Natural killer cell (primary cell): ENCODE measurements at regions not wholly inside any gene's neighbourhood (a gene's known extent, or its start where the extent isn't known, plus 50 kb on each side); places are given as distances from the start of the nearest gene placed in this dataset.
A peak's percentile ranks its signal among the peaks of the same experiment; 100 is the strongest.
"Not testable (repeated sequence)": the region's sequence is repeated elsewhere in the genome, so short reads cannot be mapped to it uniquely, and the experiment has no call there.

Source experiments
- ATAC-seq, 3 donors: fragments of 150-1000 bp in 2 of 3; fragments of 200-7000 bp in 1 of 3; cut with Tn5 transposase; 1 replicate in 1 of 3; 2 replicates in 2 of 3; pipeline ENCODE4 v1.10.0; 2021; ENCODE audit warnings: mild to moderate bottlenecking in 2 of 3, moderate library complexity in 2 of 3
- DNase-seq, 2 donors: peaks; one replicate each; pipeline versions ENCODE4 v3.0.0 to v3.0.0-alpha.2; 2013 to 2021; ENCODE audit warnings: mixed read lengths in 1 of 2
- H3K27ac ChIP-seq: one replicate; pipeline ENCODE4 v1.5.1; 2013; ENCODE audit warnings: mild to moderate bottlenecking, low read length
- H3K27me3 ChIP-seq: one replicate; pipeline ENCODE4 v1.6.1; 2013; ENCODE audit warnings: low read length; ENCODE audit not compliant: control insufficient read depth, insufficient read depth
- H3K36me3 ChIP-seq: one replicate; pipeline ENCODE4 v1.6.1; 2013; ENCODE audit warnings: low read length; ENCODE audit not compliant: control insufficient read depth, insufficient read depth
- H3K4me1 ChIP-seq: one replicate; pipeline ENCODE4 v1.6.1; 2013; ENCODE audit warnings: low read length; ENCODE audit not compliant: control insufficient read depth, insufficient read depth
- H3K4me3 ChIP-seq: one replicate; pipeline ENCODE4 v1.5.1; 2013; ENCODE audit warnings: low read length
- H3K9me3 ChIP-seq: one replicate; pipeline ENCODE4 v1.6.1; 2013; ENCODE audit warnings: low read length; ENCODE audit not compliant: control insufficient read depth, insufficient read depth
- H3K27ac Mint-ChIP-seq, 2 donors: one replicate each; pipeline ENCODE4 v1.8.0; 2022; ENCODE audit warnings: mild to moderate bottlenecking in 2 of 2, mixed read lengths in 2 of 2, moderate library complexity in 1 of 2
- H3K27me3 Mint-ChIP-seq, 2 donors: one replicate each; pipeline ENCODE4 v1.8.0; 2022; ENCODE audit warnings: low read depth in 2 of 2, mixed read lengths in 2 of 2
- H3K36me3 Mint-ChIP-seq: one replicate; pipeline ENCODE4 v1.8.0; 2022; ENCODE audit warnings: mixed read lengths
- H3K4me1 Mint-ChIP-seq, 2 donors: one replicate each; pipeline ENCODE4 v1.8.0; 2022; ENCODE audit warnings: mixed read lengths in 2 of 2
- H3K4me3 Mint-ChIP-seq: one replicate; pipeline ENCODE4 v1.8.0; 2022; ENCODE audit warnings: mild to moderate bottlenecking, moderate library complexity, mixed read lengths
- H3K9me3 Mint-ChIP-seq, 2 donors: one replicate each; pipeline ENCODE4 v1.8.0; 2022; ENCODE audit warnings: mixed read lengths in 2 of 2
- CTCF ChIP-seq: fragments of 200-600 bp; IDR thresholded peaks from one replicate; pipeline ENCODE4 v1.8.0; 2022; ENCODE audit warnings: antibody characterized with exemption
- WGBS: methylation state at CpG from one replicate; pipeline ENCODE4 v1.1.7; 2013; ENCODE audit warnings: missing lambda C conversion rate; ENCODE audit not compliant: insufficient coverage; 5-methylcytosine and 5-hydroxymethylcytosine counted together
- intact Hi-C: fragments of 100-400 bp; cut with micrococcal nuclease; formaldehyde crosslinking; loops from one replicate; pipeline ENCODE4 v1.14.2; 2022

GRCh38 chr3:106070187-106070586, 201.4 kb upstream of the CBLB start:
- WGBS = no CpG with 5 or more reads among the region's 3 CpGs
- Mint-ChIP-seq H3K27me3 (no peaks in the 10 kb centered on the region), H3K4me1 (peaks cover 18 to 21% of the 10 kb centered on the region in 2 donors), H3K27ac (peak overlapping the region; percentile 57 to 93), H3K9me3 (peaks cover 2% of the 10 kb centered on the region in 2 donors), H3K4me3 (peak overlapping the region; percentile 54), H3K36me3 (peaks cover 6% of the 10 kb centered on the region)
- H3K36me3 ChIP-seq = no peaks in the 10 kb centered on the region
- ATAC-seq (no peak), DNase-seq (no peak)
- TF ChIP-seq CTCF = no peak
- peaks cover 11% of the 10 kb centered on the region for H3K4me1 ChIP-seq
- no peak overlapping the region for H3K27ac ChIP-seq
- H3K9me3 ChIP-seq = no peaks in the 10 kb centered on the region
- H3K4me3 ChIP-seq = no peak overlapping the region
- intact Hi-C loops = no loop called here
- no peaks in the 10 kb centered on the region for H3K27me3 ChIP-seq

GRCh38 chr3:106071306-106071705, 202.5 kb upstream of the CBLB start:
- H3K36me3 ChIP-seq = no peaks in the 10 kb centered on the region
- Mint-ChIP-seq H3K36me3 (peaks cover 6% of the 10 kb centered on the region), H3K4me3 (no peak overlapping the region), H3K27me3 (no peaks in the 10 kb centered on the region), H3K9me3 (peaks cover 2% of the 10 kb centered on the region in 2 donors), H3K27ac (peak overlapping the region in 1 of 2 donors; percentile 20), H3K4me1 (peaks cover 18 to 21% of the 10 kb centered on the region in 2 donors)
- ATAC-seq (no peak), DNase-seq (no peak)
- no peak overlapping the region for H3K4me3 ChIP-seq
- no peak for TF ChIP-seq CTCF
- WGBS = 81% methylated on average over 3 of the region's 4 CpGs
- no peaks in the 10 kb centered on the region for H3K27me3 ChIP-seq
- peaks cover 11% of the 10 kb centered on the region for H3K4me1 ChIP-seq
- H3K27ac ChIP-seq = no peak overlapping the region
- intact Hi-C loops = no loop called here
- no peaks in the 10 kb centered on the region for H3K9me3 ChIP-seq

- WGBS = no CpG with 5 or more reads among the region's 5 CpGs
- intact Hi-C loops, H3K9me3 ChIP-seq: not testable (repeated sequence)
These were observed 203.8 kb upstream of the CBLB start for GRCh38 chr3:106072596-106072995.

GRCh38 chr3:106073806-106074205, 205.0 kb upstream of the CBLB start:
- H3K4me1 Mint-ChIP-seq, H3K27ac Mint-ChIP-seq, H3K4me1 ChIP-seq, H3K9me3 ChIP-seq, H3K27me3 ChIP-seq, DNase-seq, H3K27ac ChIP-seq, H3K36me3 Mint-ChIP-seq, intact Hi-C loops, H3K36me3 ChIP-seq, H3K27me3 Mint-ChIP-seq, H3K4me3 Mint-ChIP-seq, H3K4me3 ChIP-seq, H3K9me3 Mint-ChIP-seq, ATAC-seq: not testable (repeated sequence)
- no CpG with 5 or more reads among the region's 31 CpGs for WGBS

More at GRCh38 chr3:106072596-106072995, 203.8 kb upstream of the CBLB start:
- not testable (repeated sequence) for H3K27me3 Mint-ChIP-seq, H3K27ac ChIP-seq, H3K4me3 ChIP-seq, H3K27me3 ChIP-seq, H3K36me3 ChIP-seq, ATAC-seq, H3K36me3 Mint-ChIP-seq, H3K27ac Mint-ChIP-seq, H3K9me3 Mint-ChIP-seq, H3K4me1 ChIP-seq, H3K4me3 Mint-ChIP-seq, DNase-seq
- H3K4me1 Mint-ChIP-seq = peaks cover 15 to 19% of the 10 kb centered on the region in 2 donors

- H3K27me3 Mint-ChIP-seq, H3K4me1 Mint-ChIP-seq, H3K4me3 ChIP-seq, H3K36me3 ChIP-seq, H3K36me3 Mint-ChIP-seq, H3K27ac Mint-ChIP-seq, DNase-seq, H3K4me1 ChIP-seq, H3K9me3 ChIP-seq, H3K27ac ChIP-seq, H3K9me3 Mint-ChIP-seq, ATAC-seq, H3K4me3 Mint-ChIP-seq, H3K27me3 ChIP-seq, intact Hi-C loops: not testable (repeated sequence)
- 100% methylated on average over 1 of the region's 5 CpGs for WGBS
These were observed 206.9 kb upstream of the CBLB start for GRCh38 chr3:106075731-106076130.
